Ovary (tissue), 3 donors: ENCODE measurements at regions not wholly inside any gene's neighbourhood (a gene's known extent, or its start where the extent isn't known, plus 50 kb on each side); places are given as distances from the start of the nearest gene placed in this dataset.

Experiments used
- POLR2A ChIP-seq: fragments of 450-650 bp; IDR thresholded peaks from one replicate; pipeline ENCODE4 v1.6.1; 2017; ENCODE audit warnings: antibody characterized with exemption, mild to moderate bottlenecking, moderate library complexity
- TF ChIP-seq, protein P1 (sequence below), 3 donors: fragments of 450-650 bp in 2 of 3; fragments of 200-600 bp in 1 of 3; IDR thresholded peaks; one replicate each; pipeline versions ENCODE4 v1.5.1 to v1.8.0; 2016 to 2022; ENCODE audit warnings: antibody characterized with exemption in 3 of 3, mild to moderate bottlenecking in 1 of 3
- donor health status: DM: no; HTN: no; CAD: no.

DNA sequence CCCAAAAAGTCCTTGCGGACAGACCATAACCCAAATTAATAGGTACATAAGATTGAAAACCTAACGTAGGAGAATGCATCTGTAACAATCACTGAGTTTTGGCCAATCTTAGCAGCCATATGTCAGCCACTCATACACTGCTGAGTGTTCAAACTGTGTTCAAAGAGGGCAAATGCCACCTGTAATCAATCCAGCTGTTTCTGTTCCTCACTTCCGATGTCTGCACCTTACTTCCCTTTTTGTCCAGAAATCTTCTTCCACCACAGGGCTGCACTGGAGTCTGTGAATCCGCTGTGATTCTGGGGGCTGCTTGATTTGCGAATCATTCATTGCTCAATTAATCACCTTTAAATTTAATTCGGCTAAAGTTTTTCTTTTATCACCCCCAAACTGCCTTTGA is 263.9 kb downstream of the ICE1 start:
- TF ChIP-seq, protein P1, sequence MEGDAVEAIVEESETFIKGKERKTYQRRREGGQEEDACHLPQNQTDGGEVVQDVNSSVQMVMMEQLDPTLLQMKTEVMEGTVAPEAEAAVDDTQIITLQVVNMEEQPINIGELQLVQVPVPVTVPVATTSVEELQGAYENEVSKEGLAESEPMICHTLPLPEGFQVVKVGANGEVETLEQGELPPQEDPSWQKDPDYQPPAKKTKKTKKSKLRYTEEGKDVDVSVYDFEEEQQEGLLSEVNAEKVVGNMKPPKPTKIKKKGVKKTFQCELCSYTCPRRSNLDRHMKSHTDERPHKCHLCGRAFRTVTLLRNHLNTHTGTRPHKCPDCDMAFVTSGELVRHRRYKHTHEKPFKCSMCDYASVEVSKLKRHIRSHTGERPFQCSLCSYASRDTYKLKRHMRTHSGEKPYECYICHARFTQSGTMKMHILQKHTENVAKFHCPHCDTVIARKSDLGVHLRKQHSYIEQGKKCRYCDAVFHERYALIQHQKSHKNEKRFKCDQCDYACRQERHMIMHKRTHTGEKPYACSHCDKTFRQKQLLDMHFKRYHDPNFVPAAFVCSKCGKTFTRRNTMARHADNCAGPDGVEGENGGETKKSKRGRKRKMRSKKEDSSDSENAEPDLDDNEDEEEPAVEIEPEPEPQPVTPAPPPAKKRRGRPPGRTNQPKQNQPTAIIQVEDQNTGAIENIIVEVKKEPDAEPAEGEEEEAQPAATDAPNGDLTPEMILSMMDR (IDR thresholded peaks at IDR 0.05) = no peak
- TF ChIP-seq POLR2A = no peak
